Activated naive CD4-positive, alpha-beta T cell treated with anti-CD3 and anti-CD28 coated beads, Interleukin-2, amount 50 U/mL, for 72 hours (primary cell): ENCODE measurements at regions not wholly inside any gene's neighbourhood (a gene's known extent, or its start where the extent isn't known, plus 50 kb on each side); places are given as distances from the start of the nearest gene placed in this dataset.
"Not testable (repeated sequence)": the region's sequence is repeated elsewhere in the genome, so short reads cannot be mapped to it uniquely, and the experiment has no call there.

ENCODE experiments used
- ATAC-seq, 2 donors: fragments of 150-1000 bp; cut with Tn5 transposase; 2 replicates each; pipeline ENCODE4 v1.10.0; 2021; ENCODE audit warnings: mild to moderate bottlenecking in 2 of 2, moderate library complexity in 2 of 2
- DNase-seq, 2 donors: peaks; one replicate each; pipeline ENCODE4 v3.0.0; 2021 to 2022; ENCODE audit warnings: low spot score in 2 of 2
- H3K27ac Mint-ChIP-seq, 2 donors: one replicate each; pipeline ENCODE4 v1.8.0; 2022; ENCODE audit warnings: mild to moderate bottlenecking in 2 of 2, mixed read lengths in 2 of 2
- H3K36me3 Mint-ChIP-seq, 2 donors: one replicate each; pipeline ENCODE4 v1.8.0; 2022; ENCODE audit warnings: mixed read lengths in 2 of 2
- H3K9me3 Mint-ChIP-seq, 2 donors: one replicate each; pipeline ENCODE4 v1.8.0; 2022; ENCODE audit warnings: mixed read lengths in 2 of 2

DNA sequence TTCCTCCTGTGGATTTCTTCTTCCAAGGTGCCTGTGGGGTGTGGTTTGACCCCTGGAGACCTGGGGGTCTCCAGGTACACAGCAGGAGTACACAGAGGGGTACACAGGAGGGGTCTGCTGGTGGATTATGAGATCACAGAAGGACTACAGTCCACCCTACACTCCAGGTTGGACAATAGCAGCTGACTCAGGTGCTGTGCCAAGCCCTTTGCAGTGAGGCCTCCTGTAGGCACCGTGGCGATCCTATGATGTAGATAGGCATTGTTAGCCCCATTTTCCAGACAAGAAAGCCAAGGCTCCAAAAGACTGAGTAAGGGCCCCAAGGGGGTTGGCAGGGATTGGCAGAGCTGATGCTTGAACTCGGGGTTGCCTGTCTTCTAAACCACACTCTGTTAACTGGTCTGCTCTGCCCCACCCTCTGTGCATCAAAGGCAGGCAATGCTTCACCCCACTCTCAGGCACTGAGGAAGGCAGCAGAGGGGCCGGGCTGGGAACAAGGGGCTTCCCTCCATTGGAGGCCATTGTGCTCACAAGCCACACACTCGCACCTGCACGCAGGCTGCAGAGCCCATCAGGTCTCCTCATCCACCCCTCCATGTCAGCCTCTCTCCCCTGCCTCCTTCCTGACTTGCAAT, 77.5 kb upstream of the SIRPA start:
- H3K36me3 Mint-ChIP-seq: peaks cover 16 to 18% of the 10 kb centered on the region in 2 donors
- peaks cover 14 to 15% of the 10 kb centered on the region in 2 donors for H3K9me3 Mint-ChIP-seq
- peak overlapping the region in 1 of 2 donors; percentile 5 for H3K27ac Mint-ChIP-seq
- DNase-seq (no peak), ATAC-seq (no peak)

DNA sequence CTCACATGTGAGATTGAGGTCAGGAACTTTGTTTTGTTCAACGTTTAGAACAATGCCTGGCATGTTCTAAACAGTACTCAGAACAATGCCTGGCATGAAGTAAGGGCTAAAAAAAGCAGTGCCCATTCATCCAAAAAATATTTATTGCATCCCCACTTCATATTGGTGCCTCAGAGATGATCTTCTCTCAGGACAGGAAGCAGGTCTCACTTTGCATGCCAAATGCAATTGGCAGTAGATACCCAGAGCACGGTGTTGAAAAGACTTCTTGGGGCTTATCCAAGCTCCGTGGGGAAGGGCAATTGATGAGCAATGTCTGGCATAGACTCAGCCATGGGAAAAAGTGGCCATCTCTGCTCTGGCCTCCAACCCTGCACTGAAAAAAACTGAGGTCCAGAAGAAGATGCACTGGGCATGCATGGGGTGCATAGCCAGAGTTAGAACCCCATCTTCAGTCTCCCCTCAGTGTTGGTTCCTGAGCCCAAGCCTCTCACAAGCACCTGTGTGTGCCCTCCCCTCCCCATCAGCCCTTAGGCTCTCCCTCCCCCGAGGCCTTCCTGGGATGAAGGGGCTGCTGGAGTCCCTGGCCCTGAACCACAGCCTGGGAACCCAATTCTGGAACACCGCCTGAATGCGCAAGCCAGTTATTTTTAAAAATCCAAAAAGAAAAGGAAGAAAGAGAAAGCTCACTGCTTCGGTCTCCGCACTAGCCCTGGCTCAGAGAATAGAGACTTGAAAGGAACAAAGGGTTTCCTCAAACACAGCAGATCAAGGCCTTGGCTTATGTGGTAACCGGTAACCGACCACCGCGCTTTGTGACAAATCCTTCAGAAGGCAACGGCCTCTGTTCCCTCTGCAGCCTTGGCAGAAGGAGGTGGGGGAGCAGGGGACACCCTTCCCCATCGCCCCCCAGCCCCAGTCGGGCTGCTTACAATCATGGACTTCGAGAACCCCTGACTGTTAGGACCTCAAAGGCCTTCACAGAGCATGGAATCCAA, 78.5 kb upstream of the SIRPA start:
- H3K27ac Mint-ChIP-seq: peak overlapping the region in 1 of 2 donors; percentile 5
- H3K36me3 Mint-ChIP-seq: peaks cover 6 to 10% of the 10 kb centered on the region in 2 donors
- ATAC-seq (peak in 1 of 2 donors; percentile 57), DNase-seq (no peak)
- H3K9me3 Mint-ChIP-seq: peaks cover 7% of the 10 kb centered on the region in 2 donors

DNA sequence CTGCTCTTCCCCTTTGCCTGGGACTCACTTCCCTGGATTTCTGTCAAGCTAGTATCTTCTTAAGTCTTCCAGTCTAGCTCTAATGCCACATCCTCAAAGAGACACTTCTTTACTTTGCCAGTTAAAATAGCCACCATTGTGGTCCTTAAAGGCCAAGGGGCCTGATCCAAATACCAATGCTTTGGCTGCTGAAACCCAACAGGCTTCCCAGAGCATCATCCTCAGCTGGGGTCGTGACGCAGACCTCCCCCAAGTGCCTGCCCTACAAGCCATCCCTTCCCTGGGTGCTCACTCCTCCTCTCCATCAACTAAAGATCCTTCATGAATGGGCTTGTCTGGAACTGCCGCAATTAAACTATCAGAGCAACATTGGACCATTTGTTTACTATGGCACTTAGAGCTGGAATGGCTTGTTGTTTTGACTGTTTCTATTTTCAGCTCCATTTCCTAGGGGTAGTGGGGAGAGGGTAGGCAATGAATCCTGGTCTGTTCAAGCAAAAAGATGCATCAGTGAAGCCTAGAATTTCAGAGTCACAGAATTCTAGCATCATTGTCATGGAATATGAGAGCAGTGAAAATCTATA, 79.6 kb upstream of the SIRPA start:
- Mint-ChIP-seq H3K36me3 (no peaks in the 10 kb centered on the region), H3K9me3 (no peaks in the 10 kb centered on the region), H3K27ac (no peak overlapping the region)
- DNase-seq (no peak), ATAC-seq (no peak)

DNA sequence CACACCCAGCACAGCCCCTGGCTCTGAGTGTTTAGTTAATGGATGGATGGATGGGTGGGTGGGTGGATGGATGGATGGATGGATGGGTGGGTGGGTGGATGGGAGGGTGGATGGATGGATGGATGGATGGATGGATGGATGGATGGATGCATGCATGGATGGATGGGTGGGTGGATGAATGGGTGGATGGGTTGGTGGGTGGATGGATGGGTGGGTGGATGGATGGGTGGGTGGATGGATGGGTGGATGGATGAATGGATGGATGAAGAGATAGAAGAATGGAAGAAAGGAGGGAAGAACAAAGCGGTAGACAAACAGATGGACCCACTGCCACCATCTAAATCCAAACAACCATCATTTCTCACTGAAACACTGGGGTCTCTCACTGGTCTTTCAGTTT, 80.3 kb upstream of the SIRPA start:
- H3K27ac Mint-ChIP-seq, H3K9me3 Mint-ChIP-seq, H3K36me3 Mint-ChIP-seq, DNase-seq, ATAC-seq: not testable (repeated sequence)

DNA sequence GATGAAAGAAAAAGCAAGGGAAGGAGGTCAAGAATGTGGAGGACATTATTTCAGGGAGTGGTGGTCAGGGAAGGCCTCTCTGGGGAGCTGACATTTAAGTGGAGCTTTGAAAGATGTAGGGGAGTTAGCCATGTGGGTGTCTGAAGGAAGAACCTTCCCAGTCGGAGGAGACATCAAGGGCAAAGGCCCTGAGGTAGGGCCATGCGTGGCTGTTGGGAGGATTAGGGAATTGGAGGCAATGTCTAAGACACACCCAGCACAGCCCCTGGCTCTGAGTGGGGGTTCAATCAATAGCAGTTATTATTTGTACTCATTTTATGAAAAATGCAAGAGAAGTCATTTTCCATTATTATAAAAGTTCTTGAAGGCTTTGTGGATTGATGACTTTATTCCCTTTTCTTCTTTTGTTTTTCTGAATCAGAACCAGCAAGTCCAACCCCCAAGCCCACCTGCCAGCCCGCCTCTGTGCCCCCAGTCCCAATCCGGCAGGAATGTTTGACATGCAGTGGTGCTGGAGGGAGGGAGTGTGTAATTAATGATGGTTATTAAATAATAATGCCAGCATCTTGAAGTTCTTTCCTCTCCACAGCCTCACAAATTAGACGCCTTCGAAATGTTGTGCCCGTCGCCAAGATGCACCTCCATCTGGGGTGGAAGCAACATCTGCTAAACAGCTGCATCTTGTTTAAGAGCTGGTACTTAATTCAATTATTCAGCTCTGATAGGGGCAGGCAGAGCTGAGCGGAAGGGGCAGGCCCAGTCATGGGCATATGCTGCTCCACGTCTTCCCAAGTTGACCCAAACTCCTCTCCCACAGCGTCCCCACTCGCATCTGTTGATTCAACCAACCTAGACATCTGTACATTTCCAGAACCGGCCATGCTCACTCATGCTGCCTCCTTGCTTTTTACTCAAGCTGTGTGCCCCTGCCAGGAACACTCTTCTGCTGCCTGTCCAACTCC, 81.3 kb upstream of the SIRPA start:
- Mint-ChIP-seq H3K9me3 (no peaks in the 10 kb centered on the region), H3K27ac (no peak overlapping the region), H3K36me3 (no peaks in the 10 kb centered on the region)
- ATAC-seq: no peak
- no peak for DNase-seq

DNA sequence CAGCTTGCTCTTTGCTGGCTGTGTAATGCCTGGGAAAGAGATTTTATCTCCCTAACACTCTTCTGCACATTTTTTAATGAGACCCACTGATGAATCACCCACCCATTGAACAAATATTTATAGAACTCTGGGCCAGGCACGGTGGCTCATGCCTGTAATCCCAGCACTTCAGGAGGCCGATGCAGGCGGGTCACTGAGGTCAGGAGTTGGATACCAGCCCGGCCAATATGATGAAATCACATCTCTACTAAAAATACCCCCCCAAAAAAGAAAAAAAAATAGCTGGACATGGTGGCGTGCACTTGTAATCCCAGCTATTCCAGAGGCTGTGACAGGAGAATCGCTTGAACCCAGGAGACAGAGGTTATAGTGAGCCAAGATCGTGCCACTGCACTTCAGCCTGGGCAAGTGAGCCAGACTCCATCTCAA, 82.1 kb upstream of the SIRPA start:
- DNase-seq (no peak), ATAC-seq (no peak)
- Mint-ChIP-seq H3K9me3 (no peaks in the 10 kb centered on the region), H3K36me3 (no peaks in the 10 kb centered on the region), H3K27ac (no peak overlapping the region)

DNA sequence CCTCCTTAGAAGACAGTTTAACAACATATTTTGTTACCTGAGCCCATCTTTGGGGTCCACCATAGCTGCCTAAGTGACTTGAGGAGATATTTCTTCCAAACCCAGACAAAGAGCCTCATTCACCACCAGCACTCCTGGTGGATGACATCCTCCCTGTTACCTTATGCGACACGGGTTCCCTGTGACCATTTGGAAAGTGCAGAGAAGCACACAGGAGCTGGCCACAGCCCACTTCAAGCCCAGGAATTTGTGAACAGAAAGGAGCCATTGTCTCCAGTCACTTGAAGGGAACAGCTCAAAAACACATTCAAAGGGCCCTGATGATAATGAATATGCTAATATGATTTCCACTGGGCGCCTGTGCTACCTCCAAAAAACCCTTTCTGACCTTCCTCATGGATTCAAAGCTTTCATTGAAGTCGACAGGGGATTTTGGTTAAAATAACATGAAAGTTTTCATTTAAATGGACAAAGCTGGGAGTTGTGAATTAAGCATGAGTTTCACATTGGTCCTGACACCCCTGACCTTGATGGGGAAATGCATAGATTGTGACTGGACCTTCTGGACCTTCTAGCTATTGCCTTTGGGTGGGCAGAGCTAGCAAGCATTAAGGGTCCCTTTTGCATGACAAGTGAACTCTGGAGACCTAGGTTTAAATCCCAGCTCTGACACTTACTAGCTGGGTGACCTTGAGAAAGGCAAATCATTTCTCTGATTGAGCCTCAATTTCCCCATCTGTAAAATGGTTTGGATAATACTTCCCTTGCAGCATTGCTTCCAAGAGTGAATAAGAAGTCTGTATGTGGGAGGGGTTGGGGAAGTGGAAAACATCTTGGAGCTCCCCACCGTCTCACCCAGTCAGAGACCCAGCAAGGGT, 83.3 kb upstream of the SIRPA start:
- no peak for ATAC-seq
- no peak for DNase-seq
- no peaks in the 10 kb centered on the region for H3K9me3 Mint-ChIP-seq
- H3K36me3 Mint-ChIP-seq: no peaks in the 10 kb centered on the region
- H3K27ac Mint-ChIP-seq: no peak overlapping the region

DNA sequence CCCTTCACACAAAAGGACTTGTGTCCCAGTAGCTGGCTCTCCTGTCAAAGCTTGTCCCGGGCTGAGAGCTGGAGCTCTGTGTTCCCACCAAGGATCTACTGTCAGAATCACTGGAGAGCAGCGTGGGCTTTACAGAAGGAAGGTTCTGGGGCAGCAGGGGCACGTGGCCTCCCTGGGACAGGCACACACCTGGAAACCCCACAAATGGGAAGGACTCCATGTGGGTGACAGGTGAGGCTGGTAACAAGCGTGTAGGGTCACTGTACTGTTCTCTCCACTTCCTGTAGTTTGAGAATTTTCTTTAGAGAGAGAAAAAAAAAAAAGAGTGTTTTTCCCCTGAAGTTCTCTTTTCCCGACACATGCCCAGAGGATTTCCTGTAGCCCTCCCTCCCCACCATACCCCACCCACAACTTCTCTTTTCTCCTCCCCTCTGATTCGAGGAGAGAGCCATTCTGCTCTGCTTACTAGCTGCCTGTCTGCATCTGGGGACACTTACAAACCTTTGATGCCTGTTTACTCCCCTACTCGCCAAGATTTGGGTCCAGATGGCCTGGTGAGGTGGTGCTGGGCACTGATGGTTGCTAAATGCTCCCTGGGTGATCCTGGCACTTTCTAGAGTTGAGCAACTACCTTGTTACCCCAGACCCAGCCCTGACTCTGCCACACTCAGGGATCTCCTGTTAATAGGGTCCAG, 84.1 kb upstream of the SIRPA start:
- no peak for ATAC-seq

DNA sequence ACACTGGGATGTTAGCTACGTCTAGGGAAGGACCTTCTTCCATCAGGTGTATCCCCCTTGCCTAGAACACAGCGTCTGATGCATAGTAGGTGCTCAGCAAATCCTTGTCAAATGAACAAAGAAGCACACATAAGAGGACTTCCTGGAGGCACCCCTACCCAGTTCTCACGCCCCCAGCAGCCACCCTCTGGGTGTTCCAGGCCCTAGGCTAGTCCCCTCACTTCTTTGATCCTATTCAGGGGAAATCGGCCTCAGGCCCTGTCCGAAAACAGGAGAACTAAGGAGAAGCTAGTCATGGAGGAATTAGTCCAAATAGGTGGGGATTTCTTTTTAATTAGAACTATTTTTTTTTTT, 84.7 kb upstream of the SIRPA start:
- ATAC-seq: no peak
- no peak for DNase-seq
- no peak overlapping the region for H3K27ac Mint-ChIP-seq
- no peaks in the 10 kb centered on the region for H3K9me3 Mint-ChIP-seq
- no peaks in the 10 kb centered on the region for H3K36me3 Mint-ChIP-seq

More for the DNA sequence above, 84.1 kb upstream of the SIRPA start:
- Mint-ChIP-seq H3K9me3 (no peaks in the 10 kb centered on the region), H3K27ac (no peak overlapping the region), H3K36me3 (no peaks in the 10 kb centered on the region)
- DNase-seq: no peak

DNA sequence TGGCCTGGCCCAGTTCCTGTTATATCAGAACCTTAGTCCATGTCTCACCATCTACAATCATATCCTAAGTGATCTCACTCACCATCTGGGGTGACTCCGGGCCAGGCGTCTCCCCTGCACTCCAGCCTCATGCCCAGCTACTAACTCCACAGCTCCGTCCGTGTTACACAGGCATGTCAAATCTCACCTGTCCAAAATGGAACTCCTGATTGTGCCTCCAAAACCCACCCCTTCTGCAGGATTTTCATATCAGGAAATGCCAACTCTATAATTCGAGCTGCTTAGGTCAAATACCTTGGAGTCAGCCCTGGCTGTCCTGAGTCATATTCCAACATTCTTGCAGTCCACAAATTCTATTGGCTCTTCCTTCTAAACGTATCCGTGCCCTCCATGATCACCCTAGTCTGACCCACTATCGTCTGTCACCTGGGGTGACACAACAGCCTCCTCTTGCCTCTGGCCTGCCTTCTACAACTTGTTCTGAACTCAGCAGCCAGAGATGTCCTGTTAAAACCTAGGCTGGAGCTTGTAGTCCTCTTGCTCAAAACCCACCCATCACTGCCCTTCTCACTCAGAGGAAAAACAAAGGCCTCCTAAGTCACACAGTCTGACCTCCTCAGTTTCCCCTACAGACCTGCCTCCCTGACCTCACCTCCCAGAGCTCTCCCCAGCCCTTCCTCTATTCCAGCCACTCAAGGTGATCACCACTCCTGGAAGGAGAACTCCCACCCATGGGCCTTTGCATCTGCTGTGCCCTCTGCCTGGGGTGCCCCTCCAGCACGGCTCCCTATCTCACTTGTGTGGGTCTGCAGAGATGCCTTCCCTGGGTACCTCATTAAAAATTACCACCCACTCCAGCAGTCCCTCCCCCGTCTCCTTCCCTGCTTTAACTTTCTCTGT, 85.3 kb upstream of the SIRPA start:
- Mint-ChIP-seq H3K36me3 (no peaks in the 10 kb centered on the region), H3K9me3 (no peaks in the 10 kb centered on the region), H3K27ac (no peak overlapping the region)
- DNase-seq: no peak
- peak in 1 of 2 donors; percentile 33 for ATAC-seq

DNA sequence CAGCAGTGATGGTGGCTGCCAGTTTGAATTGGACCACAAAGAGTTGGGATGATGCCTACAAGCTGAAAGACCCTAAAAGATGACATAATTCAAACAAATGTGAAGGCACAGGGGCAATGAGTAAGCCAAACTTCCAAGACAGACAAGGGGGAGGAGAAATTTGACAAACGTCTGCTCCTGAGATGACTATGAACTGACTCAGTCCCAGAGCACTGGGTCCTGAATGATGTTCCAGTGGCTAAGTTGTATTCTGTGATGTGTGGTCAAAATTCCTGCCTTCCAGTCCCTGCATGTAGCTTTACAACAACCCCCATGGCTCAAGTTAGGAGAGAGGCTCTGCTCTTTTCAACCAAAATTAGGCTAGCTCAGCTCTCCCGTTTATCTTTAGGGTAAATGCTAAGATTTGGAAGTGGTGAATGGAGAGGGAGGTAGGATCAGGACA, 86.1 kb upstream of the SIRPA start:
- peak; percentile 51 to 90 for ATAC-seq
- H3K36me3 Mint-ChIP-seq: no peaks in the 10 kb centered on the region
- no peak overlapping the region for H3K27ac Mint-ChIP-seq
- DNase-seq: no peak
- no peaks in the 10 kb centered on the region for H3K9me3 Mint-ChIP-seq

DNA sequence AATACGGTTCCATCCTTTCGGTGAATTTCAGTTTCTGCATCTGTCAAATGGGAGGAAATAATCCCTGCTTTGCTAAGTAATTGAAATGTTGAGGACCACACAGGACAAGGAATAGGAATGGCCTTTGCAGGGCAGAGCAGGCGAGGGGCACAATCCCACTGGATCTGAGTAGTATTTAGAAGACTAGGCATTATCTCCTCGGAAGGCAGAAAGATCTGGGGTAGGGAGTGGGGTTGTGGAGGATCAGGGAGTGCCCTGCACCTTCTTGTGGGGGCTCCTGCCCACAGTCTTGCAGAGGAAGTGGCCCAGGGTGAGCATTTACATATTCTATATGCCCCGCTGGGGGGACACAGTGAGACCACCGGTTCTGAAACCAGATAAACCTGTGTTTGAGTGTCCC, 87.1 kb upstream of the SIRPA start:
- DNase-seq: no peak
- no peak overlapping the region for H3K27ac Mint-ChIP-seq
- H3K36me3 Mint-ChIP-seq: no peaks in the 10 kb centered on the region
- H3K9me3 Mint-ChIP-seq: no peaks in the 10 kb centered on the region
- ATAC-seq: no peak

DNA sequence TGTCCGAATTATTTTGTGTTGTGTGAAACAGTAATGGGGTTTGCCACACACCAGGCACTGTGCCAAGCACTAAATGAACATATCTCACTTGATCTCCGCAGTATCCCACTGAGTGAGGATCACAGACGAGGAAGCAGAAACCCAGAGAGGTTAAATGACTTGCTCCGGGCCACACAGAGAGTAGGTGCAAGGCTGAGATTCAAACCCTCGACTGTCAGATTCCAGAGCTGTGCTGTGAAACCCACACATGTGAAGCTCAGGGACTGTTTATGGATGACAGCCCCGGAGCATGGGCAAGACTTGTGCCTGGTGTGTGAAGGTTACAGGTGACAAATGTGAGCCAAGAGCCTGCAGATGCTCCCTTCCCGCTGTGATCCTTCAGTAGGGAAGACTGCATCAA, 87.8 kb upstream of the SIRPA start:
- DNase-seq (no peak), ATAC-seq (no peak)
- no peaks in the 10 kb centered on the region for H3K36me3 Mint-ChIP-seq
- H3K9me3 Mint-ChIP-seq: no peaks in the 10 kb centered on the region
- H3K27ac Mint-ChIP-seq: no peak overlapping the region

DNA sequence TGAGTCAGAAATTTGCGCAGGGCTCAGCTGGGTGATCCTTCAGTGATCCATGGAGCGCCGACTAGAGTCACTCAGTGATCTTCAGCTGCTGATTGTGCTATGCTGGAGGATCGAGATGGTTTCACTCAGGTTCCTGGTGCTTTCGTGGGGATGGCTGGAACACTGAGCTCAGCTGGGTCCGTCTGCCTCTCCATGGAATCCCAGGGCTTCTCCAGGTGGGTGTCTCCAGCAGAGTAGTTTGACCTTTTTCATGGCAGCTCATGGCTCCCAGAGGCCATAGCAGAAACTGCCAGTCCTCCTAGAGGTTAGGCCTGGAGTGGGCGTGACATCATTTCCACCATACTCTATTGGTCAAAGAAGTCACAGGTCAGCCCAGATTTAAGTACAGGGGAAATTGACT, 88.8 kb upstream of the SIRPA start:
- no peaks in the 10 kb centered on the region for H3K9me3 Mint-ChIP-seq
- no peaks in the 10 kb centered on the region for H3K36me3 Mint-ChIP-seq
- ATAC-seq (no peak), DNase-seq (no peak)
- no peak overlapping the region for H3K27ac Mint-ChIP-seq
